ENCODE measurements at regions not wholly inside any gene's neighbourhood (a gene's known extent, or its start where the extent isn't known, plus 50 kb on each side); places are given as distances from the start of the nearest gene placed in this dataset.

DNA sequence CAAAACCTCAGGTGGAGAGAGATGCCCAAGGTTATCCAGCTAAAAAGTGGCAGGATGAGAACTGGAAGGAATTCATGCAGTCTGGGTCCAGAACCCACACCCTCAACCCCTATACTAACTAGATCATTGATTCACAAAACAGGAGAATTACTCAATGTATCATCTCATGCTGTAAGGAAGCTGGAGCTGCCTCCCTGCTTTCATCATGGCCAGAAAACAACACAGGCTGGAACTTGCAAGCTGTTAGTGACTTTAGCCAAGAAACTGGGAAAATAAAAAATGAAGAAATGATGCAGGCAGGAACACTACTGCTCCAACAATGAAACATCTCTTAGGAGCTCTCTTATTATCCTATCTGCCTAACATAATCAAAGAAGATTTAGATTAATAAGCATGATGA lies 619.8 kb upstream of the CELF2 start:
- no peak for TF ChIP-seq POLR2A (IDR thresholded peaks at IDR 0.05)
- TF ChIP-seq, protein P1, sequence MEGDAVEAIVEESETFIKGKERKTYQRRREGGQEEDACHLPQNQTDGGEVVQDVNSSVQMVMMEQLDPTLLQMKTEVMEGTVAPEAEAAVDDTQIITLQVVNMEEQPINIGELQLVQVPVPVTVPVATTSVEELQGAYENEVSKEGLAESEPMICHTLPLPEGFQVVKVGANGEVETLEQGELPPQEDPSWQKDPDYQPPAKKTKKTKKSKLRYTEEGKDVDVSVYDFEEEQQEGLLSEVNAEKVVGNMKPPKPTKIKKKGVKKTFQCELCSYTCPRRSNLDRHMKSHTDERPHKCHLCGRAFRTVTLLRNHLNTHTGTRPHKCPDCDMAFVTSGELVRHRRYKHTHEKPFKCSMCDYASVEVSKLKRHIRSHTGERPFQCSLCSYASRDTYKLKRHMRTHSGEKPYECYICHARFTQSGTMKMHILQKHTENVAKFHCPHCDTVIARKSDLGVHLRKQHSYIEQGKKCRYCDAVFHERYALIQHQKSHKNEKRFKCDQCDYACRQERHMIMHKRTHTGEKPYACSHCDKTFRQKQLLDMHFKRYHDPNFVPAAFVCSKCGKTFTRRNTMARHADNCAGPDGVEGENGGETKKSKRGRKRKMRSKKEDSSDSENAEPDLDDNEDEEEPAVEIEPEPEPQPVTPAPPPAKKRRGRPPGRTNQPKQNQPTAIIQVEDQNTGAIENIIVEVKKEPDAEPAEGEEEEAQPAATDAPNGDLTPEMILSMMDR (IDR thresholded peaks at IDR 0.05): no peak
